ENCODE measurements at regions not wholly inside any gene's neighbourhood (a gene's known extent, or its start where the extent isn't known, plus 50 kb on each side); places are given as distances from the start of the nearest gene placed in this dataset.

DNA sequence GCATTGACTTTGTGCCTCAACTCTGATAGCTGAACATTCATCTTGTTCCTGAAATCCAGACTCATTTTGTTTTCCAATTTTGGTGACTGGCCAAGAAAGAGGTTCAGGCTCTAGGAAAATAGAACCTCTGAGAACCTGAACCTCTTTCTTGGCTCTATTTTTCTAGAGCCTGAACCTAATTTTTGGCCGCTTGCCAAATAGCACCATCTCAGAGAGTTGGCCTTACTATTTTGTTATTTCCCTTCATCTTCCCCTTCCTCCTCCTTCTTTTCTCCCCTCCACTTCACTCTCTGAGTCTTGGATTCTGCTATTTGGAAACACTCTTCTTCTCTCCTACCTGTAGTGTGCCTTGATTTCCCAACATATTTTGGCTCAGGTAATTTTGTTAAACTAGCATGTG lies 114.4 kb upstream of the CNTN1 start:
- RAD21 ChIA-PET (ENCODE audit: unreplicated experiment), result no interaction called here
- DNase-seq (ENCODE audit: low read depth, low spot score) (no peak), FAIRE-seq (no peak), ATAC-seq (no peak)
- Histone ChIP-seq H3K4me2 (ENCODE audit: control insufficient read depth, insufficient read depth) (no peak overlapping the region), H3K36me3 (ENCODE audit: control insufficient read depth in 2 of 2, insufficient read depth in 2 of 2, low read length in 1 of 2) (no peaks in the 10 kb centered on the region), H3K27ac (ENCODE audit: control insufficient read depth, insufficient read depth) (no peak overlapping the region), H3K4me3 (no peak overlapping the region), H2AFZ (ENCODE audit: control insufficient read depth, low read depth, low read length) (no peak overlapping the region), H3K9me3 (replicated peaks; ENCODE audit: control insufficient read depth, insufficient read depth, low read length) (peaks cover 3% of the 10 kb centered on the region; the same call in 1 of the 3 replicates), H3K4me1 (ENCODE audit: control insufficient read depth, insufficient read depth, low read length) (no peaks in the 10 kb centered on the region), H4K20me1 (ENCODE audit: control insufficient read depth, insufficient read depth) (no peaks in the 10 kb centered on the region), H3K27me3 (replicated peaks in 1 of 2; ENCODE audit: control insufficient read depth in 2 of 2, insufficient read depth in 2 of 2, low read length in 1 of 2) (no peaks in the 10 kb centered on the region), H3K9ac (ENCODE audit: control insufficient read depth, insufficient read depth, low read length) (no peak overlapping the region), H3K79me2 (ENCODE audit: control insufficient read depth, insufficient read depth, low read length) (no peaks in the 10 kb centered on the region)
- TF ChIP-seq YBX1 (IDR thresholded peaks at IDR 0.05) (no peak), FOS (IDR thresholded peaks at IDR 0.05; ENCODE audit: borderline replicate concordance, extremely low read depth, insufficient read length) (no peak), RB1 (IDR thresholded peaks at IDR 0.05; ENCODE audit: borderline replicate concordance) (no peak), FOXK2 (IDR thresholded peaks at IDR 0.05) (no peak), CHD2 (IDR thresholded peaks at IDR 0.05; ENCODE audit: borderline replicate concordance, low read depth, low read length) (no peak), SUPT20H (IDR thresholded peaks at IDR 0.05; ENCODE audit: borderline replicate concordance, control insufficient read depth, low read depth, low read length) (no peak)
- TF ChIP-seq, protein P1, sequence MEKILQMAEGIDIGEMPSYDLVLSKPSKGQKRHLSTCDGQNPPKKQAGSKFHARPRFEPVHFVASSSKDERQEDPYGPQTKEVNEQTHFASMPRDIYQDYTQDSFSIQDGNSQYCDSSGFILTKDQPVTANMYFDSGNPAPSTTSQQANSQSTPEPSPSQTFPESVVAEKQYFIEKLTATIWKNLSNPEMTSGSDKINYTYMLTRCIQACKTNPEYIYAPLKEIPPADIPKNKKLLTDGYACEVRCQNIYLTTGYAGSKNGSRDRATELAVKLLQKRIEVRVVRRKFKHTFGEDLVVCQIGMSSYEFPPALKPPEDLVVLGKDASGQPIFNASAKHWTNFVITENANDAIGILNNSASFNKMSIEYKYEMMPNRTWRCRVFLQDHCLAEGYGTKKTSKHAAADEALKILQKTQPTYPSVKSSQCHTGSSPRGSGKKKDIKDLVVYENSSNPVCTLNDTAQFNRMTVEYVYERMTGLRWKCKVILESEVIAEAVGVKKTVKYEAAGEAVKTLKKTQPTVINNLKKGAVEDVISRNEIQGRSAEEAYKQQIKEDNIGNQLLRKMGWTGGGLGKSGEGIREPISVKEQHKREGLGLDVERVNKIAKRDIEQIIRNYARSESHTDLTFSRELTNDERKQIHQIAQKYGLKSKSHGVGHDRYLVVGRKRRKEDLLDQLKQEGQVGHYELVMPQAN (conservative IDR thresholded peaks at IDR 0.05), result no peak
- WGBS (ENCODE audit: insufficient coverage, insufficient replicate concordance, low lambda C conversion rate, missing lambda C conversion rate), result 94% methylated on average over 1 of the region's 1 CpG
- intact Hi-C loops (cut with micrococcal nuclease; ENCODE audit: unreplicated experiment) (no loop called here), in situ Hi-C loops (cut with MboI) (no loop called here)
- CTCF ChIA-PET, result interaction anchor here (0.5 to 1.0 kb wide), 2 partner anchors 17 to 477 kb away, joined by 3 read pairs; no protein-coding TSS in a partner anchor
- no TSS peak for BruUV-seq (replicated peaks)
- SMC1A ChIA-PET (ENCODE audit: uncharacterized antibody, unreplicated experiment), result interaction anchor here (1.5 kb wide), 1 partner anchor 10 kb away, joined by 3 read pairs; no protein-coding TSS in a partner anchor
- POLR2A ChIA-PET, result no interaction called here

All from GM12878 (cell line).